Omental fat pad (tissue), 3 donors: ENCODE measurements at regions not wholly inside any gene's neighbourhood (a gene's known extent, or its start where the extent isn't known, plus 50 kb on each side); places are given as distances from the start of the nearest gene placed in this dataset.
A peak's percentile ranks its signal among the peaks of the same experiment; 100 is the strongest.
"Not testable (repeated sequence)": the region's sequence is repeated elsewhere in the genome, so short reads cannot be mapped to it uniquely, and the experiment has no call there.

Source experiments
- ATAC-seq: fragments of 150-250 bp; one replicate; pipeline ENCODE4 v1.9.1; 2016; ENCODE audit warnings: mild to moderate bottlenecking, moderate library complexity; ENCODE audit not compliant: low FRiP score
- DNase-seq: peaks from one replicate; pipeline ENCODE4 v3.0.0-alpha.2; 2019; ENCODE audit warnings: low spot score
- CTCF ChIP-seq, 3 donors: fragments of 450-650 bp; IDR thresholded peaks; one replicate each; pipeline ENCODE4 v1.5.1; 2016 to 2017; ENCODE audit warnings: antibody characterized with exemption in 3 of 3, mild to moderate bottlenecking in 3 of 3, moderate library complexity in 2 of 3

GRCh38 chr17:70510288-70510687 lies 341.0 kb downstream of the KCNJ2 start:
- ATAC-seq (no peak), DNase-seq (no peak)
- TF ChIP-seq CTCF (IDR thresholded peaks at IDR 0.05) = no peak

GRCh38 chr17:70517816-70518215 lies 348.5 kb downstream of the KCNJ2 start:
- no peak for TF ChIP-seq CTCF (IDR thresholded peaks at IDR 0.05)
- ATAC-seq = no peak
- DNase-seq = no peak

DNA sequence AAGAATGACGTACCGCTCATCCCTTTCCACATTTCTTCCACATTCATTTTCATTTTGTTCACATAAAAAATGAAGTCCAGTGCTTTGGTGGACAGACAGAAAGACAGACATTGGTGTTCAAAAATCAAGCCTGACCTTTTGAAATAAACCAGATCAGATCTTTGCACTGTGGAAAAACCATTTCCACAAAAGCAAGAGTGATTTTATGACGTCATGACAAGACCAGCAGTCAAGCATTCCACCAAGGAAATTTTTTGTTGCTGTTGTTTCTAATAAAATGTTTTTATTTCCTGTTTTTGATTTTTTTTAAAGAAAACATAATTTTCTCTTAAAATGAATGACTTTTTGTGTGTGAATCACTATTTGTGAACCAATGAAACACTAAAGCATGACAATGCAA lies 350.0 kb downstream of the KCNJ2 start:
- TF ChIP-seq CTCF (IDR thresholded peaks at IDR 0.05) = no peak
- no peak for DNase-seq
- no peak for ATAC-seq

- no peak for ATAC-seq
- no peak for TF ChIP-seq CTCF (IDR thresholded peaks at IDR 0.05)
- DNase-seq = no peak
Measured at GRCh38 chr17:70520447-70520846, 351.1 kb downstream of the KCNJ2 start.

GRCh38 chr17:70520956-70521355 lies 351.6 kb downstream of the KCNJ2 start:
- DNase-seq = no peak
- ATAC-seq = no peak
- no peak for TF ChIP-seq CTCF (IDR thresholded peaks at IDR 0.05)

- no peak for TF ChIP-seq CTCF (IDR thresholded peaks at IDR 0.05)
- DNase-seq (no peak), ATAC-seq (peak; percentile 44)
Measured at GRCh38 chr17:70521821-70522256, 352.5 kb downstream of the KCNJ2 start.

GRCh38 chr17:70523426-70523825 lies 354.1 kb downstream of the KCNJ2 start:
- no peak for ATAC-seq
- no peak for DNase-seq
- no peak for TF ChIP-seq CTCF (IDR thresholded peaks at IDR 0.05)

- DNase-seq, ATAC-seq: not testable (repeated sequence)
Measured at GRCh38 chr17:70525035-70525434, 355.7 kb downstream of the KCNJ2 start.
